ENCODE measurements at regions not wholly inside any gene's neighbourhood (a gene's known extent, or its start where the extent isn't known, plus 50 kb on each side); places are given as distances from the start of the nearest gene placed in this dataset.

- TF ChIP-seq ZBTB1 (CRISPR knock-in tag; IDR thresholded peaks at IDR 0.05; ENCODE audit: borderline replicate concordance) (no peak), ZNF138 (CRISPR knock-in tag; IDR thresholded peaks at IDR 0.05; ENCODE audit: low read depth) (no peak), ZNF781 (CRISPR knock-in tag; IDR thresholded peaks at IDR 0.05; ENCODE audit: borderline replicate concordance, not compliant biosample characterization) (no peak), ZNF580 (CRISPR knock-in tag; IDR thresholded peaks at IDR 0.05; ENCODE audit: borderline replicate concordance, low read depth) (no peak), SOX6 (IDR thresholded peaks at IDR 0.05) (no peak), SOX6 (CRISPR knock-in tag; IDR thresholded peaks at IDR 0.05) (no peak), BCL3 (CRISPR knock-in tag; IDR thresholded peaks at IDR 0.05) (no peak), ZNF512B (CRISPR knock-in tag; IDR thresholded peaks at IDR 0.05; ENCODE audit: borderline replicate concordance) (no peak)
- peaks cover 41% of the 10 kb centered on the region for H3K4me1 ChIP-seq (ENCODE audit: insufficient read depth, low read length)
- ATAC-seq = no peak
- intact Hi-C loops (cut with micrococcal nuclease; ENCODE audit: unreplicated experiment) (no loop called here), in situ Hi-C loops (cut with HindIII; ENCODE audit: extremely low pct_ligation_motif_present, low pct_unique_long_range_greater_than_20kb) (no loop called here)
- H3K36me3 ChIP-seq (replicated peaks in 1 of 2; ENCODE audit: control insufficient read depth in 1 of 2, insufficient read depth in 2 of 2, low read length in 2 of 2) = no peaks in the 10 kb centered on the region
- DNase-seq (ENCODE audit: low spot score) = no peak
- no peak for FAIRE-seq
- ChIA-PET POLR2A (no interaction called here), CTCF (ENCODE audit: low intra/inter-chr PET ratio, low total read pairs) (no interaction called here)
- H4K20me1 ChIP-seq (ENCODE audit: insufficient read depth, low read length) = no peaks in the 10 kb centered on the region
- no peaks in the 10 kb centered on the region for H3K79me2 ChIP-seq (ENCODE audit: insufficient read depth, low read length)
- no TSS peak for BruUV-seq (replicated peaks)
- no peak overlapping the region for H3K9ac ChIP-seq (ENCODE audit: insufficient read depth, low read depth, low read length)
- WGBS (ENCODE audit: low lambda C conversion rate) = 21% methylated on average over 3 of the region's 5 CpGs
- H2AFZ ChIP-seq (ENCODE audit: low read length) = no peak overlapping the region
- H3K27ac ChIP-seq (ENCODE audit: extremely low read length, insufficient read depth, low read length) = no peak overlapping the region
- H3K4me2 ChIP-seq (ENCODE audit: low read depth, low read length) = no peak overlapping the region
- peaks cover 0 to 24% of the 10 kb centered on the region in 2 experiments; a peak in 3 of 5 replicates for H3K27me3 ChIP-seq (ENCODE audit: control insufficient read depth in 1 of 2, insufficient read depth in 2 of 2, low read length in 2 of 2)
- no peaks in the 10 kb centered on the region for H3K9me3 ChIP-seq (ENCODE audit: low read length)
- H3K4me3 ChIP-seq (replicated peaks in 1 of 3; ENCODE audit: insufficient read depth in 1 of 3, low read depth in 2 of 3, low read length in 3 of 3) = no peak overlapping the region
Measured at GRCh38 chr3:194998948-194999347, 272.0 kb downstream of the XXYLT1 start.
